PC-9 (cell line): ENCODE measurements at regions not wholly inside any gene's neighbourhood (a gene's known extent, or its start where the extent isn't known, plus 50 kb on each side); places are given as distances from the start of the nearest gene placed in this dataset.

ENCODE experiments used
- EZH2 ChIP-seq: fragments of 200-600 bp; sonication (generic); IDR thresholded peaks from 2 replicates; pipeline ENCODE4 v1.8.0; 2017; ENCODE audit warnings: antibody characterized with exemption, low read depth
- TF ChIP-seq, protein P1 (sequence below): fragments of 200-600 bp; sonication (generic); conservative IDR thresholded peaks from 2 replicates; pipeline ENCODE4 v1.6.1; 2017; ENCODE audit warnings: mixed run types, antibody characterized with exemption, mild to moderate bottlenecking, moderate library complexity

DNA sequence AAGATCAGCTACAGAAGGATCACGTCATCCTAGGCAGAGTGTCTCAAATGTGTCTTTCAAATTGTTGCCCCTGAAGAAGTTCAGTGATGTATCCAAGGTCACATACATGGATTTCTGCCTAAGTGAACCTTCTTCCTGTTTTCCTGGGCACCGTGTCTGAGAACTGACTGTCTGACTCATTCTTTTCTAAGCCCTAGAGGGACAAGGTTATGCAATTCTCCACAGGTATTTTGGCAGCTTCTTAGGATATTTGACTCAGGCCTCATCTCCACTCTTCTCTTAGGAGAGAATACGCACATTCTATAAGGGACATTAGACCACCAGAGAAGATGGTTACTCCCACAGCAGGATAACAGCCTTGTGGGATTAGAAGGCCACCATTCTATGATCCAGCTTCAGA is 391.9 kb upstream of the THBS1 start:
- TF ChIP-seq, protein P1, sequence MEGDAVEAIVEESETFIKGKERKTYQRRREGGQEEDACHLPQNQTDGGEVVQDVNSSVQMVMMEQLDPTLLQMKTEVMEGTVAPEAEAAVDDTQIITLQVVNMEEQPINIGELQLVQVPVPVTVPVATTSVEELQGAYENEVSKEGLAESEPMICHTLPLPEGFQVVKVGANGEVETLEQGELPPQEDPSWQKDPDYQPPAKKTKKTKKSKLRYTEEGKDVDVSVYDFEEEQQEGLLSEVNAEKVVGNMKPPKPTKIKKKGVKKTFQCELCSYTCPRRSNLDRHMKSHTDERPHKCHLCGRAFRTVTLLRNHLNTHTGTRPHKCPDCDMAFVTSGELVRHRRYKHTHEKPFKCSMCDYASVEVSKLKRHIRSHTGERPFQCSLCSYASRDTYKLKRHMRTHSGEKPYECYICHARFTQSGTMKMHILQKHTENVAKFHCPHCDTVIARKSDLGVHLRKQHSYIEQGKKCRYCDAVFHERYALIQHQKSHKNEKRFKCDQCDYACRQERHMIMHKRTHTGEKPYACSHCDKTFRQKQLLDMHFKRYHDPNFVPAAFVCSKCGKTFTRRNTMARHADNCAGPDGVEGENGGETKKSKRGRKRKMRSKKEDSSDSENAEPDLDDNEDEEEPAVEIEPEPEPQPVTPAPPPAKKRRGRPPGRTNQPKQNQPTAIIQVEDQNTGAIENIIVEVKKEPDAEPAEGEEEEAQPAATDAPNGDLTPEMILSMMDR, result no peak
- no peak for TF ChIP-seq EZH2
